Astrocyte of the cerebellum (primary cell): ENCODE measurements at regions not wholly inside any gene's neighbourhood (a gene's known extent, or its start where the extent isn't known, plus 50 kb on each side); places are given as distances from the start of the nearest gene placed in this dataset.
"Not testable (repeated sequence)": the region's sequence is repeated elsewhere in the genome, so short reads cannot be mapped to it uniquely, and the experiment has no call there.

Experiments used
- DNase-seq: peaks from one replicate; pipeline ENCODE4 v3.0.0-alpha.2; 2011; ENCODE audit warnings: low read depth
- H3K4me3 ChIP-seq: 2 replicates; pipeline ENCODE4 v1.5.1; 2011; ENCODE audit warnings: mild to moderate bottlenecking, low read depth, low read length, moderate library complexity
- in situ Hi-C: cut with HindIII; loops from 2 replicates; pipeline ENCODE4 v1.10.0; 2017; ENCODE audit warnings: low sequenced_read_pairs
- TF ChIP-seq, protein P1 (sequence below): IDR thresholded peaks from 2 replicates; pipeline ENCODE4 v1.5.1; 2012; ENCODE audit warnings: low read length, low read depth, moderate library complexity, mild to moderate bottlenecking; ENCODE audit errors: missing control alignments

DNA sequence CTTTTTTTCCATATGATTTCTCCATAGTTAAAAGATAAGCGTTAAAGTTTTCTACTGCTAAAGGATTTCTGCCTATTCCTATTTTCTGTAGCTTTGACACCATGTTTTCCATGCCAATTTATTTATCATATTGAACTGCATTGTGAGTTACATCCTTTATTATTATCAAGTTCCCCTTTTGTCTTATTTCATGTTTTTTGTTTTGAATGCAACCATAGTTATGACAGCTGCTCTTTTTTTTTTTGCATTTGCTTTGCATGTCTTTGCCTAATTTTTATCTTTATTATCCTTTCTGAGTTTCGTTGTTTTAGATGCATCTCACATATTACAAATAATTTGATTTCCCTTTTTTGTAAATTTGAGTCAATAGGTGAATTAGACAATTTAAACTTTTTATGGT, 161.5 kb downstream of the DEPDC1B start:
- no peak for DNase-seq
- TF ChIP-seq, protein P1, sequence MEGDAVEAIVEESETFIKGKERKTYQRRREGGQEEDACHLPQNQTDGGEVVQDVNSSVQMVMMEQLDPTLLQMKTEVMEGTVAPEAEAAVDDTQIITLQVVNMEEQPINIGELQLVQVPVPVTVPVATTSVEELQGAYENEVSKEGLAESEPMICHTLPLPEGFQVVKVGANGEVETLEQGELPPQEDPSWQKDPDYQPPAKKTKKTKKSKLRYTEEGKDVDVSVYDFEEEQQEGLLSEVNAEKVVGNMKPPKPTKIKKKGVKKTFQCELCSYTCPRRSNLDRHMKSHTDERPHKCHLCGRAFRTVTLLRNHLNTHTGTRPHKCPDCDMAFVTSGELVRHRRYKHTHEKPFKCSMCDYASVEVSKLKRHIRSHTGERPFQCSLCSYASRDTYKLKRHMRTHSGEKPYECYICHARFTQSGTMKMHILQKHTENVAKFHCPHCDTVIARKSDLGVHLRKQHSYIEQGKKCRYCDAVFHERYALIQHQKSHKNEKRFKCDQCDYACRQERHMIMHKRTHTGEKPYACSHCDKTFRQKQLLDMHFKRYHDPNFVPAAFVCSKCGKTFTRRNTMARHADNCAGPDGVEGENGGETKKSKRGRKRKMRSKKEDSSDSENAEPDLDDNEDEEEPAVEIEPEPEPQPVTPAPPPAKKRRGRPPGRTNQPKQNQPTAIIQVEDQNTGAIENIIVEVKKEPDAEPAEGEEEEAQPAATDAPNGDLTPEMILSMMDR = no peak
- no peak overlapping the region for H3K4me3 ChIP-seq
- in situ Hi-C loops = no loop called here

DNA sequence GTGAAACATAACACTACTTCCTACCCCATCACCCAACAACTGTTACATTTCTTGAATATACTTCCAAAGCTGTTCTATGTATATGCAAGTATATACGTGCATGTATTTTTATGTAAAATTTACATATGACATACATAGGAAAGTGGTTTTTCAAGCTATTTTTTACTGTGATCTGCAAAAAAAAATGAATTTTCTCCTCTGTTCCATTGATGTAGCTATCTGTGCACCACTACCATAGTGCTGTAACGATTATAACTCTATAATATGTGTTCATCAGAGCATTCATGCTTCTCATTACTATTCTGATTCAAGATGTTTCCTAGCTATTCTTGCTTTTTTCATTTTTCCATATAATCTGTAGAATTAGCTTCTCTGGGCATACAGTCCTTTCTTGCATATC, 164.0 kb downstream of the DEPDC1B start:
- in situ Hi-C loops = no loop called here
- TF ChIP-seq, protein P1 = no peak

DNA sequence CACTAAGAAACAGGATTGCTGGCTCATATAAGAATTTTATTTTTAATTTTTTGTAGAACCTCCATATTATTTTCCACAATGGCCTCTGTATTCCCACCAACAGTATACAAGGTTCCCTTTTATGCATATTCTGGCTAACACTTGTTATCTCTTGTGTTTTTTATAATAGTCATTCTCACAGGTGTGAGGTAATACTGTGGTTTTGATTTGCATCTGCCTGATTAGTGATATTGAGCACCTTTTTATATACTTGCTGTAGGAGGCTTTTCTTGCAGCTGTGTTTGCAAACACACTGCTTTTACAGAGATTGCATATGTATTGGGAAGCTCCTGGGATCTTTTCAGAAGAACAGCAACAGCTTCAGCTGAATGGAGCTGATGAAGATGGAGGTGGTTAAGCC, 164.8 kb downstream of the DEPDC1B start:
- no peak for DNase-seq
- in situ Hi-C loops = no loop called here
- H3K4me3 ChIP-seq = no peak overlapping the region
- TF ChIP-seq, protein P1 = no peak

More for the DNA sequence above, 164.0 kb downstream of the DEPDC1B start:
- DNase-seq = no peak
- H3K4me3 ChIP-seq = no peak overlapping the region

DNA sequence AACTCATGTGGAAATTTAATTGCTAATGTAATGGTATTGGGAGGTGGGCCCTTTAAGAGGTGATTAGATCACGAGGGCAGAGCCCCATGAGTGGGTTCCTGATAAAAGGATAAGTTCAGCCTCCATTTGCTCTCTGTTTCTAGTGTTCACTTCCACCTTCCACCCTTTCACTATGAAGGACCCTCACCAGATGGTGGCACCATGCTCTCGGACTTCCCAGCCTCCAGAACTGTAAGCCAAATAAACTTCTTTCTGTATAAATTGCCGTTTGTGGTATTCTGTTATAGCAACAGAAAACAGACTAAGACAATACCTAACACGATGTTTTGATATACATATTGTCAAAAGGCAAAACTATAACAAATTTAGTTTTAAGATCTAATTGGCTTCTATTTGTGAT, 166.2 kb downstream of the DEPDC1B start:
- H3K4me3 ChIP-seq = no peak overlapping the region
- no peak for DNase-seq
- in situ Hi-C loops = no loop called here
- TF ChIP-seq, protein P1 = no peak

DNA sequence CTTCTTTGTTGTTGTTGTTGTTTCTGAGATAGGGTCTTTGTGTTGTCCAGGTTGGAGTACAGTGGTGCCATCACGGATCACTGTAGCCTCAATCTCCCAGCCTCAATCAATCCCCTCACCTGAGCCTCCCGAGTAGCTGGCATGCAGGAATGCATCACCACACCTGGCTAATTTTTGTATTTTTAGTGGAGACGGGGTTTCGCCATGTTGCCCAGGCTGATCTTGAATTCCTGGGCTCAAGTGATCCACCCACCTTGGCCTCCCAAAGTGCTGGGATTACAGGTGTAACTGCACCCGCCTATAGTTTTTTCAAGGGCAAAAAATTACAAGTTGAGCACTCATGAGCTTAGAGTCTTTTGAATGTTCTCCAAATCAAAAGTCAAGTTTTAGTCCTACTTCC, 167.2 kb downstream of the DEPDC1B start:
- DNase-seq, in situ Hi-C loops: not testable (repeated sequence)

DNA sequence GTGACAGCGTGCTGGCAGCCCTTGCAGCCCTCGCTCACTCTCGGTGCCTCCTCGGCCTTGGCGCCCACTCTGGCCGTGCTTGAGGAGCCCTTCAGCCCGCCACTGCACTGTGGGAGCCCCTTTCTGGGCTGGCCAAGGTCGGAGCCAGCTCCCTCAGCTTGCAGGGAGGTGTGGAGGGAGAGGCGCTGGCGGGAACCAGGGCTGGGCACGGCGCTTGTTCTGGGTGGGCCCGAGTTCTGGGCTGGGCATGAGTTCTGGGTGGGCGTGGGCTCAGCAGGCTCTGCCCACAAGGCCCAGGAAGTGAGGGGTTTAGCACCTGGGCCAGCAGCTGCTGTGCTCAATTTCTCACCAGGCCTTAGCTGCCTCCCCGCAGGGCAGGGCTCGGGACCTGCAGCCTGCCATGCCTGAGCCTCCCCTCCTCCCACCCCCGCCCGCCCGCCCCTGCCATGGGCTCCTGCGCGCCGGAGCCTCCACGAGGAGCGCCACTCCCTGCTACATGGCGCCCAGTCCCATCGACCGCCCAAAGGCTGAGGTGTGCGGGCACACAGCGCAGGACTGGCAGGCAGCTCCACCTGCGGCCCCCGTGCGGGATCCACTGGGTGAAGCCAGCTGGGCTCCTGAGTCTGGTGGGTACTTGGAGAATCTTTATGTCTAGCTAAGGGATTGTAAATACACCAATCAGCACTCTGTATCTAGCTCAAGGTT, 169.7 kb downstream of the DEPDC1B start:
- in situ Hi-C loops, DNase-seq, H3K4me3 ChIP-seq: not testable (repeated sequence)

More for the DNA sequence above, 167.2 kb downstream of the DEPDC1B start:
- H3K4me3 ChIP-seq = not testable (repeated sequence)

DNA sequence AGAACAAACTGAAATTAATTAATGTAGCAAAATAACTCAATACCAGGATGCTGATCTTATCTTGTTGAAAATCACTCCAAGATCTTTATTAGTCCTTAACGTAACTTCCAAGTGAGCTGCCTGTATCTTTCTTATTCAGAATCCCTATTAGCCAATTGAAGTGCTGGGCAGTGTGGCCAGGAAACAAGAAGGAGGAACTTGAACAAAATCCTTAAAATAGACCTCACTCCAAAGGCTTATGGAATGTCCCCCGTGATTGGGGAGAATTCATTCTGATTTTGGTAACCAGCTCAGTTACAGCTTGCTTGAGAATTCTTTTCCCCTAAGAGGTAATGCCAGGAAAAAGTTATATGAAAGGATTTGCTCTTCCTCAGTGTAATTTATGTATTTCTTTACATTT, 171.0 kb downstream of the DEPDC1B start:
- TF ChIP-seq, protein P1 = no peak
- DNase-seq = no peak
- H3K4me3 ChIP-seq = no peak overlapping the region
- in situ Hi-C loops = no loop called here

DNA sequence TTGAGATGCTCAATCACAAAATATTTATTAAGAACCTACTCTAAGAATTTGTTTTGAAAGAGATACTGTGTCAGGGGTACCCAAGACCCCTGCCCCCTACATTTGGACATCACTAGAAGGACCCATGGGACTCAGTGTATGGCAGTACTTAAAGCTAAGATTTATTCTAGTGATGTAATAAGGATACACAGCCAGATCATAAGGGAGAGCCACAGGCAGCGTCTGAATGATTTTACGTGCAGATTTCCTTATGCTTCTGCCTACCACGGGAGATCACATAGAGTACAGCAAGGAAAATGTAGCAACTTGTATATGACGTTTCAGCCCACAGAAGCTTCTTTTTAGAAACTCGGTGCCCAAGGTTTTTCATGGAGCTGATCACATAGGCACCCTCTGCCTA, 172.9 kb downstream of the DEPDC1B start:
- in situ Hi-C loops = no loop called here
- no peak overlapping the region for H3K4me3 ChIP-seq
- no peak for DNase-seq
- TF ChIP-seq, protein P1 = no peak
